ENCODE measurements at regions not wholly inside any gene's neighbourhood (a gene's known extent, or its start where the extent isn't known, plus 50 kb on each side); places are given as distances from the start of the nearest gene placed in this dataset.

GRCh38 chr1:103248417-103249102 is 140.2 kb upstream of the COL11A1 start:
- H3K27me3 ChIP-seq (ENCODE audit: control insufficient read depth, low read length): no peaks in the 10 kb centered on the region
- no peak for TF ChIP-seq CTCF (IDR thresholded peaks at IDR 0.05; ENCODE audit: low read depth, low read length, poor library complexity, severe bottlenecking)
- TF ChIP-seq EZH2phosphoT487 (IDR thresholded peaks at IDR 0.05; ENCODE audit: borderline replicate concordance, low read length): no peak
- H3K9me3 ChIP-seq (ENCODE audit: control insufficient read depth, insufficient read depth, low read length): no peaks in the 10 kb centered on the region
- H3F3A ChIP-seq (ENCODE audit: control insufficient read depth, insufficient read depth): no peaks in the 10 kb centered on the region
- H3K36me3 ChIP-seq (ENCODE audit: control insufficient read depth, low read length): no peaks in the 10 kb centered on the region
- no peaks in the 10 kb centered on the region for H3K79me2 ChIP-seq (ENCODE audit: control insufficient read depth, low read length)
- H3K4me3 ChIP-seq (ENCODE audit: low read length): no peak overlapping the region
- H4K20me1 ChIP-seq (ENCODE audit: control insufficient read depth, insufficient read depth, low read depth, low read length): no peaks in the 10 kb centered on the region
- H3K4me1 ChIP-seq (ENCODE audit: control insufficient read depth, low read length): no peaks in the 10 kb centered on the region
- H3K4me2 ChIP-seq (ENCODE audit: low read length): no peak overlapping the region
- no peak overlapping the region for H3K27ac ChIP-seq (ENCODE audit: low read depth, low read length)
- H3K9me2 ChIP-seq (replicated peaks; ENCODE audit: control insufficient read depth, low read length): no peaks in the 10 kb centered on the region

GRCh38 chr1:103247517-103247916 is 139.2 kb upstream of the COL11A1 start:
- H3F3A ChIP-seq (ENCODE audit: control insufficient read depth, insufficient read depth): no peaks in the 10 kb centered on the region
- TF ChIP-seq EZH2phosphoT487 (IDR thresholded peaks at IDR 0.05; ENCODE audit: borderline replicate concordance, low read length) (no peak), CTCF (IDR thresholded peaks at IDR 0.05; ENCODE audit: low read depth, low read length, poor library complexity, severe bottlenecking) (no peak)
- H3K9me2 ChIP-seq (replicated peaks; ENCODE audit: control insufficient read depth, low read length): no peaks in the 10 kb centered on the region
- H3K27ac ChIP-seq (ENCODE audit: low read depth, low read length): no peak overlapping the region
- no peaks in the 10 kb centered on the region for H3K27me3 ChIP-seq (ENCODE audit: control insufficient read depth, low read length)
- H3K4me3 ChIP-seq (ENCODE audit: low read length): no peak overlapping the region
- no peaks in the 10 kb centered on the region for H3K9me3 ChIP-seq (ENCODE audit: control insufficient read depth, insufficient read depth, low read length)
- H3K79me2 ChIP-seq (ENCODE audit: control insufficient read depth, low read length): no peaks in the 10 kb centered on the region
- no peak overlapping the region for H3K4me2 ChIP-seq (ENCODE audit: low read length)
- no peaks in the 10 kb centered on the region for H4K20me1 ChIP-seq (ENCODE audit: control insufficient read depth, insufficient read depth, low read depth, low read length)
- no peaks in the 10 kb centered on the region for H3K4me1 ChIP-seq (ENCODE audit: control insufficient read depth, low read length)
- no peaks in the 10 kb centered on the region for H3K36me3 ChIP-seq (ENCODE audit: control insufficient read depth, low read length)

GRCh38 chr1:103243481-103243880 is 135.2 kb upstream of the COL11A1 start:
- Histone ChIP-seq H3K9me2 (replicated peaks; ENCODE audit: control insufficient read depth, low read length) (no peaks in the 10 kb centered on the region), H3K79me2 (ENCODE audit: control insufficient read depth, low read length) (no peaks in the 10 kb centered on the region), H4K20me1 (ENCODE audit: control insufficient read depth, insufficient read depth, low read depth, low read length) (no peaks in the 10 kb centered on the region), H3K4me2 (ENCODE audit: low read length) (no peak overlapping the region), H3K27me3 (ENCODE audit: control insufficient read depth, low read length) (no peaks in the 10 kb centered on the region), H3K4me3 (ENCODE audit: low read length) (no peak overlapping the region), H3K27ac (ENCODE audit: low read depth, low read length) (no peak overlapping the region), H3F3A (ENCODE audit: control insufficient read depth, insufficient read depth) (no peaks in the 10 kb centered on the region), H3K9me3 (ENCODE audit: control insufficient read depth, insufficient read depth, low read length) (no peaks in the 10 kb centered on the region), H3K36me3 (ENCODE audit: control insufficient read depth, low read length) (no peaks in the 10 kb centered on the region), H3K4me1 (ENCODE audit: control insufficient read depth, low read length) (no peaks in the 10 kb centered on the region)
- TF ChIP-seq CTCF (IDR thresholded peaks at IDR 0.05; ENCODE audit: low read depth, low read length, poor library complexity, severe bottlenecking): no peak
